Nephron (organoid): ENCODE measurements at regions not wholly inside any gene's neighbourhood (a gene's known extent, or its start where the extent isn't known, plus 50 kb on each side); places are given as distances from the start of the nearest gene placed in this dataset.

ENCODE experiments used
- H3K27ac Mint-ChIP-seq, 3 experiments: 2 replicates each; pipeline ENCODE4 v1.8.0; 2020; ENCODE audit warnings: mixed read lengths in 3 of 3, mild to moderate bottlenecking in 2 of 3, moderate library complexity in 1 of 3
- H3K27me3 Mint-ChIP-seq: 2 replicates; pipeline ENCODE4 v1.8.0; 2021; ENCODE audit warnings: low read depth, mild to moderate bottlenecking, moderate library complexity, mixed read lengths
- H3K36me3 Mint-ChIP-seq: 2 replicates; pipeline ENCODE4 v1.8.0; 2020; ENCODE audit warnings: low read depth, mixed read lengths
- H3K4me1 Mint-ChIP-seq: 2 replicates; pipeline ENCODE4 v1.8.0; 2020; ENCODE audit warnings: mixed read lengths
- H3K4me3 Mint-ChIP-seq, 3 experiments: 2 replicates each; pipeline ENCODE4 v1.8.0; 2020; ENCODE audit warnings: mild to moderate bottlenecking in 3 of 3, mixed read lengths in 3 of 3, moderate library complexity in 2 of 3
- H3K9me3 Mint-ChIP-seq: 2 replicates; pipeline ENCODE4 v1.8.0; 2020; ENCODE audit warnings: mixed read lengths
- TF ChIP-seq, protein P1 (sequence below), 3 experiments: fragments of 200-600 bp; sonication (generic); IDR thresholded peaks; one replicate each; pipeline ENCODE4 v1.5.0; 2021; ENCODE audit warnings: antibody characterized with exemption in 3 of 3; ENCODE audit not compliant: unreplicated experiment in 3 of 3

DNA sequence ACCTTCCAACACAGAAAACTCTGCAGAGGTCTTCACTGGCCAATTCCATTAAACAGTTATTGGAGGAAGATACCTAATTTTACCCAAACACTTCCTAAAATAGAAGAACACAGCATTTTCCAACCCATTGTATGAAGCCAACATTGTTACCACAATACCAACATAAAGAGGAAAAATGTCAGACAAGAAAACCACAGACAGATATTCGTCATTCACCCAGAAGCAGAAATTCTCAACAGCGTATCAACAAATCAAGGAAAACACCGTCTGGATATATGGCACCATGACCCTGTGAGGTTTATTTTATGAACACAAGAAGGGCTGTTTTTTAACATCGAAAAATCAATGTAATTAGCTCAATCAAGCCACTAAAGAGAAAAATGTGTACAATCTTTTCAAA lies 255.6 kb downstream of the ASMT start:
- no peaks in the 10 kb centered on the region for H3K36me3 Mint-ChIP-seq
- H3K9me3 Mint-ChIP-seq = no peaks in the 10 kb centered on the region
- no peak overlapping the region for H3K27ac Mint-ChIP-seq
- H3K27me3 Mint-ChIP-seq = no peaks in the 10 kb centered on the region
- no peak overlapping the region for H3K4me3 Mint-ChIP-seq
- H3K4me1 Mint-ChIP-seq = no peaks in the 10 kb centered on the region
- TF ChIP-seq, protein P1, sequence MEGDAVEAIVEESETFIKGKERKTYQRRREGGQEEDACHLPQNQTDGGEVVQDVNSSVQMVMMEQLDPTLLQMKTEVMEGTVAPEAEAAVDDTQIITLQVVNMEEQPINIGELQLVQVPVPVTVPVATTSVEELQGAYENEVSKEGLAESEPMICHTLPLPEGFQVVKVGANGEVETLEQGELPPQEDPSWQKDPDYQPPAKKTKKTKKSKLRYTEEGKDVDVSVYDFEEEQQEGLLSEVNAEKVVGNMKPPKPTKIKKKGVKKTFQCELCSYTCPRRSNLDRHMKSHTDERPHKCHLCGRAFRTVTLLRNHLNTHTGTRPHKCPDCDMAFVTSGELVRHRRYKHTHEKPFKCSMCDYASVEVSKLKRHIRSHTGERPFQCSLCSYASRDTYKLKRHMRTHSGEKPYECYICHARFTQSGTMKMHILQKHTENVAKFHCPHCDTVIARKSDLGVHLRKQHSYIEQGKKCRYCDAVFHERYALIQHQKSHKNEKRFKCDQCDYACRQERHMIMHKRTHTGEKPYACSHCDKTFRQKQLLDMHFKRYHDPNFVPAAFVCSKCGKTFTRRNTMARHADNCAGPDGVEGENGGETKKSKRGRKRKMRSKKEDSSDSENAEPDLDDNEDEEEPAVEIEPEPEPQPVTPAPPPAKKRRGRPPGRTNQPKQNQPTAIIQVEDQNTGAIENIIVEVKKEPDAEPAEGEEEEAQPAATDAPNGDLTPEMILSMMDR (IDR thresholded peaks at IDR 0.05; ENCODE audit: unreplicated experiment in 3 of 3) = no peak

GRCh38 chrX:1871887-1872286 lies 257.0 kb downstream of the ASMT start:
- H3K4me1 Mint-ChIP-seq = no peaks in the 10 kb centered on the region
- no peaks in the 10 kb centered on the region for H3K36me3 Mint-ChIP-seq
- no peaks in the 10 kb centered on the region for H3K27me3 Mint-ChIP-seq
- H3K27ac Mint-ChIP-seq = no peak overlapping the region
- no peaks in the 10 kb centered on the region for H3K9me3 Mint-ChIP-seq
- H3K4me3 Mint-ChIP-seq = no peak overlapping the region
- TF ChIP-seq, protein P1 (IDR thresholded peaks at IDR 0.05; ENCODE audit: unreplicated experiment in 3 of 3) = no peak

- H3K27ac Mint-ChIP-seq = no peak overlapping the region
Observed at GRCh38 chrX:1873671-1874070, 258.8 kb downstream of the ASMT start.

DNA sequence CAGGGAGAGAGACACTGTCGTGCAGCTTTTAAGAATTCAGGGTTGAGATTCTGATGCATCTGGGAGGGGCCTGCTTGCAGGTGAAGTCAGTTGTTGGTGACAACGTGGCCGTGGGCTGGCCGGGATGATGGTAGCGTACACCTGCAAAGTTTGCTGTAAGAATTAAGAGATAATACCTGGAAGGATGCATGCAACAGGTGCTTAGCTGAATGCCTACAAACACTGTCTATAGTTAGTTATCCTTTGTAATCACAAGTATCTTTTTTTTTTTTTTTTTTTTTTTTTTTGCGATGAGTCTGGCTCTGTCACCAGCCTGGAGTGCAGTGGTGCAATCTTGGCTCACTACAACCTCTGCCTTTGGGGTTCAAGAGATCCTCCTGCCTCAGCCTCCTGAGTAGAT lies 259.6 kb downstream of the ASMT start:
- Mint-ChIP-seq H3K4me3 (no peak overlapping the region), H3K36me3 (peaks cover 4% of the 10 kb centered on the region), H3K27me3 (no peaks in the 10 kb centered on the region), H3K4me1 (no peaks in the 10 kb centered on the region), H3K27ac (no peak overlapping the region), H3K9me3 (peaks cover 3% of the 10 kb centered on the region)
- TF ChIP-seq, protein P1 (IDR thresholded peaks at IDR 0.05; ENCODE audit: unreplicated experiment in 3 of 3) = no peak

More at GRCh38 chrX:1873671-1874070, 258.8 kb downstream of the ASMT start:
- Mint-ChIP-seq H3K4me1 (no peaks in the 10 kb centered on the region), H3K27me3 (no peaks in the 10 kb centered on the region), H3K36me3 (peaks cover 4% of the 10 kb centered on the region), H3K9me3 (peaks cover 3% of the 10 kb centered on the region), H3K4me3 (no peak overlapping the region)
- TF ChIP-seq, protein P1 (IDR thresholded peaks at IDR 0.05; ENCODE audit: unreplicated experiment in 3 of 3) = no peak

DNA sequence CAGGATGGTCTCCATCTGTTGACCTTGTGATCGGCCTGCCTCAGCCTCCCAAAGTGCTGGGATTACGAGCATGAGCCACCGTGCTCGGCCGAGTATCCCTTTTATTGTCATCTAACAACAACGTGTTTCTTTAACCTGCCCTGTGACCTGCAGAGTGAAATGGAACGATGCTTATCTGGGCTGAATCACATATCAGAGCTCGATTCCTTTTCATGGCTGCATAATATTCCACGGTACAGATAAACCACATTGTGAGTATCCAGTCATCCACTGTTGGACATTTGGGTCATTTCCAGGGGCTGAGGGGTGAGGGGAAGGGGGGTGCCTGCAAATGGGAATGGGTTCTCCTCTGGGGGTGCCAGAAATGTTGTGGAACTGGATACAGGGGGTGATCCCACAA lies 260.0 kb downstream of the ASMT start:
- Mint-ChIP-seq H3K36me3 (peaks cover 4% of the 10 kb centered on the region), H3K27ac (no peak overlapping the region), H3K4me1 (no peaks in the 10 kb centered on the region), H3K4me3 (no peak overlapping the region), H3K9me3 (peaks cover 3% of the 10 kb centered on the region), H3K27me3 (no peaks in the 10 kb centered on the region)
- TF ChIP-seq, protein P1 (IDR thresholded peaks at IDR 0.05; ENCODE audit: unreplicated experiment in 3 of 3) = no peak

- H3K4me1 Mint-ChIP-seq = no peaks in the 10 kb centered on the region
- H3K27me3 Mint-ChIP-seq = no peaks in the 10 kb centered on the region
- peaks cover 7% of the 10 kb centered on the region for H3K36me3 Mint-ChIP-seq
- H3K4me3 Mint-ChIP-seq = no peak overlapping the region
- TF ChIP-seq, protein P1 (IDR thresholded peaks at IDR 0.05; ENCODE audit: unreplicated experiment in 3 of 3) = no peak
- H3K9me3 Mint-ChIP-seq = peaks cover 3% of the 10 kb centered on the region
- no peak overlapping the region for H3K27ac Mint-ChIP-seq
Observed at GRCh38 chrX:1876041-1876440, 261.2 kb downstream of the ASMT start.
